H1 (cell line): ENCODE measurements at regions not wholly inside any gene's neighbourhood (a gene's known extent, or its start where the extent isn't known, plus 50 kb on each side); places are given as distances from the start of the nearest gene placed in this dataset.

Experiments
- CREB1 ChIP-seq: IDR thresholded peaks from 2 replicates; pipeline ENCODE4 v1.6.1; 2012; ENCODE audit warnings: inconsistent platforms
- KDM5A ChIP-seq: fragments of 200-600 bp; IDR thresholded peaks from 2 replicates; pipeline ENCODE4 v1.7.1; 2012; ENCODE audit warnings: mild to moderate bottlenecking, low read length, inconsistent platforms, mixed read lengths
- PHF8 ChIP-seq: fragments of 200-600 bp; sonication (generic); conservative IDR thresholded peaks from 2 replicates; pipeline ENCODE4 v1.7.1; 2012; ENCODE audit warnings: low read depth, mild to moderate bottlenecking, inconsistent platforms, low read length, moderate library complexity
- POLR2A ChIP-seq, 2 experiments: IDR thresholded peaks; 1 replicate in 1 of 2; 2 replicates in 1 of 2; pipeline ENCODE4 v1.6.1; 2011; ENCODE audit warnings: low read depth in 2 of 2, low read length in 2 of 2, mild to moderate bottlenecking in 2 of 2; ENCODE audit errors: control extremely low read depth in 1 of 2
- SIRT6 ChIP-seq: IDR thresholded peaks from one replicate; pipeline ENCODE4 v1.7.1; 2012; ENCODE audit warnings: low read length, inconsistent platforms
- SRF ChIP-seq: IDR thresholded peaks from 2 replicates; pipeline ENCODE4 v1.6.1; 2011; ENCODE audit warnings: mild to moderate bottlenecking, low read depth, low read length, moderate library complexity
- SUZ12 ChIP-seq: fragments of 200-600 bp; sonication (generic); IDR thresholded peaks from 2 replicates; pipeline ENCODE4 v1.6.1; 2012; ENCODE audit warnings: mild to moderate bottlenecking, inconsistent platforms, low read length, moderate library complexity, mixed read lengths
- TCF12 ChIP-seq: IDR thresholded peaks from 2 replicates; pipeline ENCODE4 v1.6.1; 2011; ENCODE audit warnings: low read depth, mild to moderate bottlenecking, low read length
- YY1 ChIP-seq: IDR thresholded peaks from 2 replicates; pipeline ENCODE4 v1.6.1; 2011; ENCODE audit warnings: low read depth, mild to moderate bottlenecking, low read length
- TF ChIP-seq, protein P1 (sequence below): IDR thresholded peaks from 2 replicates; pipeline ENCODE4 v1.6.1; 2011; ENCODE audit warnings: low read length, improper control_type of control experiment
- TF ChIP-seq, protein P2 (sequence below), 3 experiments: IDR thresholded peaks; 1 replicate in 2 of 3; 2 replicates in 1 of 3; pipeline versions ENCODE4 v1.5.1 to v1.6.1; 2011; ENCODE audit warnings: low read length in 3 of 3, mild to moderate bottlenecking in 3 of 3, inconsistent platforms in 2 of 3, low read depth in 1 of 3, moderate library complexity in 1 of 3; ENCODE audit not compliant: insufficient read depth in 1 of 3; ENCODE audit errors: control extremely low read depth in 1 of 3
- TF ChIP-seq, protein P3 (sequence below): IDR thresholded peaks from 2 replicates; pipeline ENCODE4 v1.6.1; 2012; ENCODE audit warnings: low read length, inconsistent platforms

DNA sequence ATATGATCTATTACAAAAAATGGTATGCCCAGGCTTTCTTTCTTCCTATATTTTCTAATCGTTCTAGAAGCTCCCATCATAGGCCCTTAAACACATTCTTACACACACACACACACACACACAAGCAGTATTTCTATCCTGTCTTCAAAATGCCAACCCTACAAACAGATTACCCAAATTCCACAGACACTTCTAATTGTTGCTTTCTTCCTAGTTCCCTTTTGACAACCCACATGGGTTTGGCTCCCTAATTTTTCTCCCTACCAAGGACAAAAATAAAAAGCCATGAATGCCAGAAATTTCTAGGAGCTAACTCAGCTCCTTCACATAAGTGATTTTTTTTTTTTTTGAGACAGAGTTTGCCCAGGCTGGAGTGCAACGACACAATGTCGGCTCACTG, 60.3 kb upstream of the NTF3 start:
- TF ChIP-seq CREB1 (no peak), YY1 (no peak), KDM5A (no peak), POLR2A (IDR thresholded peaks at IDR 0.05; ENCODE audit: control extremely low read depth in 1 of 2, low read depth in 2 of 2, low read length in 2 of 2) (no peak), TCF12 (no peak), SIRT6 (no peak), SUZ12 (no peak), PHF8 (no peak), SRF (no peak)
- TF ChIP-seq, protein P1, sequence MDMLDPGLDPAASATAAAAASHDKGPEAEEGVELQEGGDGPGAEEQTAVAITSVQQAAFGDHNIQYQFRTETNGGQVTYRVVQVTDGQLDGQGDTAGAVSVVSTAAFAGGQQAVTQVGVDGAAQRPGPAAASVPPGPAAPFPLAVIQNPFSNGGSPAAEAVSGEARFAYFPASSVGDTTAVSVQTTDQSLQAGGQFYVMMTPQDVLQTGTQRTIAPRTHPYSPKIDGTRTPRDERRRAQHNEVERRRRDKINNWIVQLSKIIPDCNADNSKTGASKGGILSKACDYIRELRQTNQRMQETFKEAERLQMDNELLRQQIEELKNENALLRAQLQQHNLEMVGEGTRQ, result no peak
- TF ChIP-seq, protein P2, sequence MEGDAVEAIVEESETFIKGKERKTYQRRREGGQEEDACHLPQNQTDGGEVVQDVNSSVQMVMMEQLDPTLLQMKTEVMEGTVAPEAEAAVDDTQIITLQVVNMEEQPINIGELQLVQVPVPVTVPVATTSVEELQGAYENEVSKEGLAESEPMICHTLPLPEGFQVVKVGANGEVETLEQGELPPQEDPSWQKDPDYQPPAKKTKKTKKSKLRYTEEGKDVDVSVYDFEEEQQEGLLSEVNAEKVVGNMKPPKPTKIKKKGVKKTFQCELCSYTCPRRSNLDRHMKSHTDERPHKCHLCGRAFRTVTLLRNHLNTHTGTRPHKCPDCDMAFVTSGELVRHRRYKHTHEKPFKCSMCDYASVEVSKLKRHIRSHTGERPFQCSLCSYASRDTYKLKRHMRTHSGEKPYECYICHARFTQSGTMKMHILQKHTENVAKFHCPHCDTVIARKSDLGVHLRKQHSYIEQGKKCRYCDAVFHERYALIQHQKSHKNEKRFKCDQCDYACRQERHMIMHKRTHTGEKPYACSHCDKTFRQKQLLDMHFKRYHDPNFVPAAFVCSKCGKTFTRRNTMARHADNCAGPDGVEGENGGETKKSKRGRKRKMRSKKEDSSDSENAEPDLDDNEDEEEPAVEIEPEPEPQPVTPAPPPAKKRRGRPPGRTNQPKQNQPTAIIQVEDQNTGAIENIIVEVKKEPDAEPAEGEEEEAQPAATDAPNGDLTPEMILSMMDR (IDR thresholded peaks at IDR 0.05; ENCODE audit: control extremely low read depth in 1 of 3, insufficient read depth in 1 of 3, low read depth in 1 of 3, low read length in 3 of 3), result no peak
- TF ChIP-seq, protein P3, sequence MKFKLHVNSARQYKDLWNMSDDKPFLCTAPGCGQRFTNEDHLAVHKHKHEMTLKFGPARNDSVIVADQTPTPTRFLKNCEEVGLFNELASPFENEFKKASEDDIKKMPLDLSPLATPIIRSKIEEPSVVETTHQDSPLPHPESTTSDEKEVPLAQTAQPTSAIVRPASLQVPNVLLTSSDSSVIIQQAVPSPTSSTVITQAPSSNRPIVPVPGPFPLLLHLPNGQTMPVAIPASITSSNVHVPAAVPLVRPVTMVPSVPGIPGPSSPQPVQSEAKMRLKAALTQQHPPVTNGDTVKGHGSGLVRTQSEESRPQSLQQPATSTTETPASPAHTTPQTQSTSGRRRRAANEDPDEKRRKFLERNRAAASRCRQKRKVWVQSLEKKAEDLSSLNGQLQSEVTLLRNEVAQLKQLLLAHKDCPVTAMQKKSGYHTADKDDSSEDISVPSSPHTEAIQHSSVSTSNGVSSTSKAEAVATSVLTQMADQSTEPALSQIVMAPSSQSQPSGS, result no peak
